HCT116 (cell line): ENCODE measurements at regions not wholly inside any gene's neighbourhood (a gene's known extent, or its start where the extent isn't known, plus 50 kb on each side); places are given as distances from the start of the nearest gene placed in this dataset.

Experiments
- ATAC-seq: fragments of 200-7000 bp; cut with Tn5 transposase; 2 replicates; pipeline ENCODE4 v1.9.1; 2020; ENCODE audit warnings: mild to moderate bottlenecking, moderate library complexity
- BruUV-seq: library from RNA; stranded (reverse); fragments of 400-500 nt; replicated peaks from 2 replicates; lab custom pipeline; 2021; lab: Mats Ljungman, UMichigan
- CTCF ChIA-PET: fragments of 300-600 bp; sonication (Branson Sonifier 250); formaldehyde crosslinking; loops from one replicate; lab custom pipeline; 2021; ENCODE audit warnings: antibody characterized with exemption; lab: Charles Lee
- POLR2A ChIA-PET: fragments of 300-600, 350-600 bp; sonication (Branson Sonifier 250); formaldehyde crosslinking; loops from one replicate; lab custom pipeline; 2021; ENCODE audit warnings: antibody characterized with exemption; lab: Charles Lee
- RAD21 ChIA-PET, 2 experiments: fragments of 300-600 bp; sonication (Branson Sonifier 250); formaldehyde crosslinking; loops; one replicate each; lab custom pipeline; 2023; ENCODE audit warnings: low total read pairs in 2 of 2; ENCODE audit not compliant: uncharacterized antibody in 2 of 2, unreplicated experiment in 2 of 2, low non-redundant PET in 1 of 2; lab: Charles Lee
- DNase-seq: peaks from one replicate; pipeline ENCODE4 v3.0.0-alpha.2; 2010; ENCODE audit warnings: low read depth, low spot score
- H2AFZ ChIP-seq: fragments of 200-600 bp; shearing (Covaris generic), sonication (generic); 2 replicates; pipeline ENCODE4 v1.6.1; 2017; ENCODE audit warnings: low read depth, mixed run types, mixed read lengths, antibody characterized with exemption, low read length; ENCODE audit not compliant: poor library complexity, severe bottlenecking
- H3K27ac ChIP-seq: 2 replicates; pipeline ENCODE4 v1.5.1; 2012; ENCODE audit warnings: low read depth, low read length
- H3K27me3 ChIP-seq: fragments of 200-600 bp; sonication (generic); 2 replicates; pipeline ENCODE4 v1.6.1; 2016; ENCODE audit warnings: mixed run types, low read length, mixed read lengths; ENCODE audit not compliant: insufficient read depth
- H3K36me3 ChIP-seq, 2 experiments: fragments of 200-500 bp in 1 of 2; fragments of 200-600 bp in 1 of 2; sonication (Bioruptor generic) in 1 of 2; sonication (generic) in 1 of 2; 2 replicates each; pipeline versions ENCODE4 v1.5.1 to v1.6.1; 2014 to 2016; ENCODE audit warnings: low read length in 2 of 2, inconsistent platforms in 1 of 2, mixed read lengths in 1 of 2, mixed run types in 1 of 2; ENCODE audit not compliant: insufficient read depth in 2 of 2, control insufficient read depth in 1 of 2
- H3K4me1 ChIP-seq, 2 experiments: fragments of 200-600 bp in 1 of 2; sonication (generic) in 1 of 2; 2 replicates each; pipeline versions ENCODE4 v1.5.1 to v1.6.1; 2012 to 2017; ENCODE audit warnings: low read length in 2 of 2, inconsistent platforms in 1 of 2, mild to moderate bottlenecking in 1 of 2, mixed read lengths in 1 of 2, mixed run types in 1 of 2, moderate library complexity in 1 of 2; ENCODE audit not compliant: insufficient read depth in 2 of 2, control insufficient read depth in 1 of 2
- H3K4me2 ChIP-seq: fragments of 200-600 bp; sonication (generic); 2 replicates; pipeline ENCODE4 v1.6.1; 2017; ENCODE audit warnings: mixed run types, low read length, mixed read lengths
- H3K4me3 ChIP-seq, 2 experiments: fragments of 200-600 bp in 1 of 2; sonication (generic) in 1 of 2; replicated peaks in 1 of 2; 2 replicates each; pipeline ENCODE4 v1.5.1; 2011 to 2016; ENCODE audit warnings: low read length in 2 of 2, control low read depth in 1 of 2, low read depth in 1 of 2, mild to moderate bottlenecking in 1 of 2, mixed read lengths in 1 of 2, mixed run types in 1 of 2
- H3K79me2 ChIP-seq: fragments of 200-600 bp; sonication (generic); 2 replicates; pipeline ENCODE4 v1.6.1; 2017; ENCODE audit warnings: mild to moderate bottlenecking, mixed run types, low read length, moderate library complexity, mixed read lengths; ENCODE audit not compliant: insufficient read depth
- H3K9ac ChIP-seq: fragments of 200-600 bp; sonication (generic); 2 replicates; pipeline ENCODE4 v1.6.1; 2016; ENCODE audit warnings: low read length, mixed read lengths
- H3K9me2 ChIP-seq: fragments of 200-600 bp; sonication (generic), shearing (Covaris generic); 2 replicates; pipeline ENCODE4 v1.6.1; 2017; ENCODE audit warnings: mixed run types, mild to moderate bottlenecking, moderate library complexity; ENCODE audit not compliant: insufficient read depth
- H3K9me3 ChIP-seq, 2 experiments: fragments of 200-500 bp in 1 of 2; fragments of 200-600 bp in 1 of 2; sonication (Bioruptor generic) in 1 of 2; sonication (generic) in 1 of 2; 2 replicates each; pipeline ENCODE4 v1.6.1; 2014 to 2017; ENCODE audit warnings: low read length in 2 of 2, mixed read lengths in 2 of 2, inconsistent platforms in 1 of 2, low read depth in 1 of 2, mild to moderate bottlenecking in 1 of 2, mixed run types in 1 of 2, moderate library complexity in 1 of 2; ENCODE audit not compliant: control insufficient read depth in 1 of 2, insufficient read depth in 1 of 2
- H4K20me1 ChIP-seq: fragments of 200-600 bp; sonication (generic), shearing (Covaris generic); 2 replicates; pipeline ENCODE4 v1.6.1; 2017; ENCODE audit warnings: mixed run types, mild to moderate bottlenecking, moderate library complexity; ENCODE audit not compliant: insufficient read depth
- ATF3 ChIP-seq: IDR thresholded peaks from 2 replicates; pipeline ENCODE4 v1.6.1; 2012
- CBX3 ChIP-seq: IDR thresholded peaks from 2 replicates; pipeline ENCODE4 v1.6.1; 2012; ENCODE audit warnings: low read depth
- EZH2phosphoT487 ChIP-seq: fragments of 200-600 bp; IDR thresholded peaks from 2 replicates; pipeline ENCODE4 v1.6.1; 2018; ENCODE audit warnings: antibody characterized with exemption, borderline replicate concordance
- FOSL1 ChIP-seq: IDR thresholded peaks from 2 replicates; pipeline ENCODE4 v1.6.1; 2012; ENCODE audit warnings: low read depth
- POLR2AphosphoS5 ChIP-seq: IDR thresholded peaks from 2 replicates; pipeline ENCODE4 v1.6.1; 2011; ENCODE audit warnings: mild to moderate bottlenecking, low read depth, low read length, moderate library complexity
- REST ChIP-seq: IDR thresholded peaks from 2 replicates; pipeline ENCODE4 v1.6.1; 2012; ENCODE audit warnings: low read depth
- TCF7L2 ChIP-seq: IDR thresholded peaks from 2 replicates; pipeline ENCODE4 v1.7.0; 2011; ENCODE audit warnings: borderline replicate concordance, inconsistent platforms; ENCODE audit not compliant: insufficient read depth, insufficient read length; ENCODE audit errors: extremely low read depth
- ZFX ChIP-seq: fragments of 450-650 bp; IDR thresholded peaks from 2 replicates; pipeline ENCODE4 v1.6.1; 2017
- intact Hi-C: fragments of 100-400 bp; cut with micrococcal nuclease; formaldehyde crosslinking; loops from 2 replicates; pipeline ENCODE4 v1.10.0; 2022

GRCh38 chr9:121556082-121556481 is 56.4 kb upstream of the GGTA1 start:
- RAD21 ChIA-PET: no interaction called here
- Histone ChIP-seq H3K27ac (no peak overlapping the region), H3K36me3 (no peaks in the 10 kb centered on the region), H4K20me1 (no peaks in the 10 kb centered on the region), H3K4me2 (no peak overlapping the region), H3K9me2 (no peaks in the 10 kb centered on the region), H3K4me1 (peaks cover 14 to 19% of the 10 kb centered on the region in 2 experiments), H3K27me3 (no peaks in the 10 kb centered on the region), H3K9ac (no peak overlapping the region), H3K79me2 (no peaks in the 10 kb centered on the region), H3K4me3 (no peak overlapping the region), H3K9me3 (no peaks in the 10 kb centered on the region), H2AFZ (no peak overlapping the region)
- no peak for DNase-seq
- no peak for ATAC-seq
- CTCF ChIA-PET: interaction anchor here (2.0 to 2.7 kb wide), 2 partner anchors 10 to 18 kb away, joined by 6 to 18 read pairs; no protein-coding TSS in a partner anchor
- intact Hi-C loops: no loop called here
- no TSS peak for BruUV-seq
- TF ChIP-seq EZH2phosphoT487: no peak
- TF ChIP-seq TCF7L2: no peak
- TF ChIP-seq ATF3: no peak
- no peak for TF ChIP-seq FOSL1
- no peak for TF ChIP-seq ZFX
- no peak for TF ChIP-seq REST
- TF ChIP-seq POLR2AphosphoS5: no peak
- no peak for TF ChIP-seq CBX3
- POLR2A ChIA-PET: no interaction called here
